DOHH2 (cell line): ENCODE measurements at regions not wholly inside any gene's neighbourhood (a gene's known extent, or its start where the extent isn't known, plus 50 kb on each side); places are given as distances from the start of the nearest gene placed in this dataset.

Source experiments
- H3F3A ChIP-seq: fragments of 200-600 bp; sonication (generic), shearing (Covaris generic); 2 replicates; pipeline ENCODE4 v1.6.0; 2016; ENCODE audit warnings: antibody characterized with exemption, mild to moderate bottlenecking; ENCODE audit not compliant: control insufficient read depth, insufficient read depth
- H3K27ac ChIP-seq: fragments of 200-600 bp; sonication (generic); 2 replicates; pipeline ENCODE4 v1.5.1; 2014; ENCODE audit warnings: low read depth, mild to moderate bottlenecking, low read length, moderate library complexity
- H3K27me3 ChIP-seq: fragments of 200-600 bp; sonication (generic); 2 replicates; pipeline ENCODE4 v1.6.1; 2014; ENCODE audit warnings: mild to moderate bottlenecking, low read length, mixed read lengths; ENCODE audit not compliant: control insufficient read depth
- H3K36me3 ChIP-seq: fragments of 200-600 bp; sonication (generic); 2 replicates; pipeline ENCODE4 v1.6.1; 2014; ENCODE audit warnings: mild to moderate bottlenecking, low read length, moderate library complexity, mixed read lengths; ENCODE audit not compliant: control insufficient read depth
- H3K4me1 ChIP-seq: fragments of 200-600 bp; sonication (generic); 2 replicates; pipeline ENCODE4 v1.6.1; 2014; ENCODE audit warnings: mild to moderate bottlenecking, low read length, mixed read lengths; ENCODE audit not compliant: control insufficient read depth
- H3K4me2 ChIP-seq: fragments of 200-600 bp; sonication (generic); 2 replicates; pipeline ENCODE4 v1.6.0; 2014; ENCODE audit warnings: mild to moderate bottlenecking, low read length, moderate library complexity
- H3K4me3 ChIP-seq: fragments of 200-600 bp; sonication (generic); 2 replicates; pipeline ENCODE4 v1.5.1; 2014; ENCODE audit warnings: mild to moderate bottlenecking, low read length, mixed read lengths
- H3K79me2 ChIP-seq: fragments of 200-600 bp; sonication (generic); 2 replicates; pipeline ENCODE4 v1.6.1; 2014; ENCODE audit warnings: mild to moderate bottlenecking, low read length, mixed read lengths; ENCODE audit not compliant: control insufficient read depth
- H3K9me2 ChIP-seq: fragments of 200-600 bp; sonication (generic); replicated peaks from 2 replicates; pipeline ENCODE4 v1.6.1; 2014; ENCODE audit warnings: mild to moderate bottlenecking, low read length, mixed read lengths; ENCODE audit not compliant: control insufficient read depth
- H3K9me3 ChIP-seq: fragments of 200-600 bp; sonication (generic); 2 replicates; pipeline ENCODE4 v1.6.1; 2014; ENCODE audit warnings: antibody characterized with exemption, low read length, mixed read lengths; ENCODE audit not compliant: control insufficient read depth, insufficient read depth
- H4K20me1 ChIP-seq: fragments of 200-600 bp; sonication (generic); 2 replicates; pipeline ENCODE4 v1.6.0; 2014; ENCODE audit warnings: low read depth, mild to moderate bottlenecking, antibody characterized with exemption, low read length, moderate library complexity; ENCODE audit not compliant: control insufficient read depth, insufficient read depth
- CTCF ChIP-seq: fragments of 200-600 bp; sonication (generic); IDR thresholded peaks from one replicate; pipeline ENCODE4 v1.5.1; 2014; ENCODE audit warnings: antibody characterized with exemption, mild to moderate bottlenecking, low read depth, low read length; ENCODE audit not compliant: poor library complexity, severe bottlenecking
- EZH2phosphoT487 ChIP-seq: fragments of 200-600 bp; sonication (generic); IDR thresholded peaks from 2 replicates; pipeline ENCODE4 v1.6.1; 2017; ENCODE audit warnings: borderline replicate concordance, mild to moderate bottlenecking, antibody characterized with exemption, low read length, moderate library complexity, mixed read lengths

- Histone ChIP-seq H3K9me2 (no peaks in the 10 kb centered on the region), H3K4me3 (no peak overlapping the region), H3K4me2 (no peak overlapping the region), H3K79me2 (no peaks in the 10 kb centered on the region), H3K9me3 (no peaks in the 10 kb centered on the region), H3K36me3 (no peaks in the 10 kb centered on the region), H3K27me3 (no peaks in the 10 kb centered on the region), H3K4me1 (no peaks in the 10 kb centered on the region), H3K27ac (no peak overlapping the region), H3F3A (no peaks in the 10 kb centered on the region), H4K20me1 (no peaks in the 10 kb centered on the region)
- TF ChIP-seq EZH2phosphoT487: no peak
- no peak for TF ChIP-seq CTCF
Observed at GRCh38 chr1:218592688-218593087, 247.6 kb downstream of the TGFB2 start.

GRCh38 chr1:218600968-218601367 lies 255.8 kb downstream of the TGFB2 start:
- Histone ChIP-seq H3K4me3 (no peak overlapping the region), H3K27me3 (no peaks in the 10 kb centered on the region), H3K27ac (no peak overlapping the region), H3F3A (no peaks in the 10 kb centered on the region), H3K9me2 (no peaks in the 10 kb centered on the region), H3K36me3 (no peaks in the 10 kb centered on the region), H3K79me2 (no peaks in the 10 kb centered on the region), H3K4me1 (no peaks in the 10 kb centered on the region), H4K20me1 (no peaks in the 10 kb centered on the region), H3K9me3 (no peaks in the 10 kb centered on the region), H3K4me2 (no peak overlapping the region)
- TF ChIP-seq EZH2phosphoT487 (no peak), CTCF (no peak)

- Histone ChIP-seq H3K4me2 (no peak overlapping the region), H3K27ac (no peak overlapping the region), H3K36me3 (no peaks in the 10 kb centered on the region), H3K9me2 (no peaks in the 10 kb centered on the region), H3F3A (no peaks in the 10 kb centered on the region), H3K4me1 (no peaks in the 10 kb centered on the region), H3K4me3 (no peak overlapping the region), H3K9me3 (no peaks in the 10 kb centered on the region), H3K27me3 (no peaks in the 10 kb centered on the region), H3K79me2 (no peaks in the 10 kb centered on the region), H4K20me1 (no peaks in the 10 kb centered on the region)
- TF ChIP-seq CTCF: no peak
- TF ChIP-seq EZH2phosphoT487: no peak
Observed at GRCh38 chr1:218604217-218604616, 259.1 kb downstream of the TGFB2 start.
